ENCODE measurements at regions not wholly inside any gene's neighbourhood (a gene's known extent, or its start where the extent isn't known, plus 50 kb on each side); places are given as distances from the start of the nearest gene placed in this dataset.
A peak's percentile ranks its signal among the peaks of the same experiment; 100 is the strongest.

DNA sequence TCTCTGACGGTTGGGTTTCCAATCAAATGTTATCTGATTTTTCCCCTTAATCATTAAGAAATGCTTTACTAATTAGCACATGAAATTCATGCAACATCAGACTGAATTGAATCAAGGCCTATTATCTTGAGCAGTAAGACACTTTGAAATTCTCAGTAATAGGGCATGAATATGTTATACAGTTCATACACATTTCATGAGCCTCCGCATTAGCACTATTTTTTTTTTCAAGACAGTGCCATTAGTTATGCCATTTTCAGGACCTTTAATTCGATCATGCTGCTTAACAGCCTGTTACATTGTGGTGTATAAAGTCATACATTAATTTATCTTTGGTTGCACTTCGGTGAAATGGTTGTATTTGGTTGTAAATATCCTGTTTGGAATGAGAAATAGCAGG is 862.6 kb upstream of the GOT2 start:
- WGBS, 10 experiments = 13 to 71% (median 63%) methylated on average over 2 to 4 of the region's 4 CpGs
- Histone ChIP-seq H3K4me3 (no peak overlapping the region), H3K27ac (no peak overlapping the region), H3K4me1 (replicated peaks in 1 of 2) (peaks cover 0 to 16% of the 10 kb centered on the region in 2 donors)
- in situ Hi-C loops (cut with MboI; ENCODE audit: low pct_unique_long_range_greater_than_20kb in 2 of 9, low sequenced_read_pairs in 9 of 9, unreplicated experiment in 9 of 9) = no loop called here
- ATAC-seq (replicated peaks in 6 of 8) = peak in 3 of 8 experiments; percentile 36 to 69 (median 44)

GRCh38 chr16:59593194-59593661 is 859.1 kb upstream of the GOT2 start:
- no peak overlapping the region for H3K27ac ChIP-seq
- H3K4me3 ChIP-seq = no peak overlapping the region
- in situ Hi-C loops (cut with MboI; ENCODE audit: low pct_unique_long_range_greater_than_20kb in 2 of 9, low sequenced_read_pairs in 9 of 9, unreplicated experiment in 9 of 9) = no loop called here
- H3K4me1 ChIP-seq (replicated peaks in 1 of 2) = peaks cover 0 to 19% of the 10 kb centered on the region in 2 donors
- peak in 1 of 8 experiments; percentile 17 for ATAC-seq (replicated peaks in 6 of 8)
- WGBS, 10 experiments = 0 to 86% (median 46%) methylated on average over 1 to 2 of the region's 2 CpGs

DNA sequence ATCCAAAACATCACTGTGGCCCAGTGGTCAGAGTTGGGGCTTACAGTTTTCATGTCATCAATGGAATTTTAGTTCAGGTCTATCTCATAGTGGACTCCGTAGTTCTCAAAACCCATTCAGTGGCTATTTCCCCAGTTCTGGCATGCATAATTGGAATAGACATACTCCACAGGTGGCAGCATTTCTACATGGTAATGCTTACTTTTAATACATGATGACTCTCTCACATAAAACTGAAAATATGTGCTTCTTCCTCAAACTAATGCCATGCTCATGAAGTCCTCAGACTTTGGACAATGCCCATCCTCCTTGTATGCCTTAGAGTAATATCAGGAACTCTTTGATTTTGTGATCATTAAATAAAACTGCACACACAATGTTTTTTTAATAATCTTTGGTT is 857.4 kb upstream of the GOT2 start:
- Histone ChIP-seq H3K4me3 (no peak overlapping the region), H3K27ac (no peak overlapping the region), H3K4me1 (replicated peaks in 1 of 2) (peaks cover 0 to 12% of the 10 kb centered on the region in 2 donors)
- 40 to 100% (median 89%) methylated on average over 1 of the region's 1 CpG; no CpG with 5 or more reads in 3 of the 10 experiments for WGBS, 10 experiments
- in situ Hi-C loops (cut with MboI; ENCODE audit: low pct_unique_long_range_greater_than_20kb in 2 of 9, low sequenced_read_pairs in 9 of 9, unreplicated experiment in 9 of 9) = no loop called here
- ATAC-seq (replicated peaks in 6 of 8) = no peak

DNA sequence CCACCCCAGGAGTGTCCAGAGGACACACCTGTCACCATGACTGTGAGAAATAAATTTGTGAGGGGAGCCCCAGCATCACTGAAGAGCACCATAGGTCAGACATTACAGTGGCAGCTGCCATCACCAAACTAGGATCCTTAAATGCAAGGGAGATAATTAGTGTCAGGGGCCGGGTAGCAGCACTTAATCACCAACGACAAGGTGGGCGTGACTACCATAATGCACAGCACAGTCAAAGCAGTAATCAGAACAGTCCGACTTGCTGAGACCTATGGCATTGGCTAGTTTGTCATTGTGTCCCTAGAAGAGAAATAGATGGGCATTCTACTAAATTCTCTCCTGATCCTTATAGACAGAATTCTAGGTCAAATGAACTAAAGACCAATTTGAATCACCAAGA is 856.7 kb upstream of the GOT2 start:
- WGBS, 10 experiments = 17 to 89% (median 41%) methylated on average over 3 to 4 of the region's 4 CpGs; no CpG with 5 or more reads in 6 of the 10 experiments
- in situ Hi-C loops (cut with MboI; ENCODE audit: low pct_unique_long_range_greater_than_20kb in 2 of 9, low sequenced_read_pairs in 9 of 9, unreplicated experiment in 9 of 9) = no loop called here
- Histone ChIP-seq H3K4me1 (replicated peaks in 1 of 2) (peaks cover 0 to 8% of the 10 kb centered on the region in 2 donors), H3K4me3 (no peak overlapping the region), H3K27ac (no peak overlapping the region)
- peak in 4 of 8 experiments; percentile 62 to 97 (median 92) for ATAC-seq (replicated peaks in 6 of 8)

- in situ Hi-C loops (cut with MboI; ENCODE audit: low pct_unique_long_range_greater_than_20kb in 2 of 9, low sequenced_read_pairs in 9 of 9, unreplicated experiment in 9 of 9) = no loop called here
- Histone ChIP-seq H3K4me1 (replicated peaks in 1 of 2) (peaks cover 0 to 3% of the 10 kb centered on the region in 2 donors), H3K4me3 (no peak overlapping the region), H3K27ac (no peak overlapping the region)
- WGBS, 10 experiments = 0 to 100% (median 82%) methylated on average over 1 of the region's 1 CpG
- ATAC-seq (replicated peaks in 6 of 8) = no peak
Measured at GRCh38 chr16:59586331-59586730, 852.2 kb upstream of the GOT2 start.

GRCh38 chr16:59574296-59574695 is 840.2 kb upstream of the GOT2 start:
- Histone ChIP-seq H3K4me1 (replicated peaks in 1 of 2) (no peaks in the 10 kb centered on the region), H3K4me3 (no peak overlapping the region), H3K27ac (no peak overlapping the region)
- WGBS, 10 experiments = 0 to 100% (median 100%) methylated on average over 1 of the region's 1 CpG; no CpG with 5 or more reads in 4 of the 10 experiments
- in situ Hi-C loops (cut with MboI; ENCODE audit: low pct_unique_long_range_greater_than_20kb in 2 of 9, low sequenced_read_pairs in 9 of 9, unreplicated experiment in 9 of 9) = no loop called here
- ATAC-seq (replicated peaks in 6 of 8) = no peak

GRCh38 chr16:59573528-59574271 is 839.6 kb upstream of the GOT2 start:
- no peaks in the 10 kb centered on the region for H3K4me1 ChIP-seq (replicated peaks in 1 of 2)
- in situ Hi-C loops (cut with MboI; ENCODE audit: low pct_unique_long_range_greater_than_20kb in 2 of 9, low sequenced_read_pairs in 9 of 9, unreplicated experiment in 9 of 9) = no loop called here
- no peak overlapping the region for H3K4me3 ChIP-seq
- peak in 1 of 8 experiments; percentile 64 for ATAC-seq (replicated peaks in 6 of 8)
- 5 to 100% (median 81%) methylated on average over 1 to 5 of the region's 5 CpGs for WGBS, 10 experiments
- H3K27ac ChIP-seq = no peak overlapping the region

- ATAC-seq (replicated peaks in 6 of 8) = no peak
- Histone ChIP-seq H3K4me3 (no peak overlapping the region), H3K4me1 (replicated peaks in 1 of 2) (peaks cover 0 to 2% of the 10 kb centered on the region in 2 donors), H3K27ac (no peak overlapping the region)
- in situ Hi-C loops (cut with MboI; ENCODE audit: low pct_unique_long_range_greater_than_20kb in 2 of 9, low sequenced_read_pairs in 9 of 9, unreplicated experiment in 9 of 9) = no loop called here
- WGBS, 10 experiments = 10 to 100% (median 82%) methylated on average over 1 to 5 of the region's 5 CpGs; no CpG with 5 or more reads in 2 of the 10 experiments
Measured at GRCh38 chr16:59567496-59567895, 833.4 kb upstream of the GOT2 start.

GRCh38 chr16:59566446-59566845 is 832.3 kb upstream of the GOT2 start:
- no peak overlapping the region for H3K27ac ChIP-seq
- H3K4me3 ChIP-seq = no peak overlapping the region
- no peak for ATAC-seq (replicated peaks in 6 of 8)
- in situ Hi-C loops (cut with MboI; ENCODE audit: low pct_unique_long_range_greater_than_20kb in 2 of 9, low sequenced_read_pairs in 9 of 9, unreplicated experiment in 9 of 9) = no loop called here
- peaks cover 0 to 2% of the 10 kb centered on the region in 2 donors for H3K4me1 ChIP-seq (replicated peaks in 1 of 2)

GRCh38 chr16:59558679-59559078 is 824.6 kb upstream of the GOT2 start:
- no peak overlapping the region for H3K4me3 ChIP-seq
- peaks cover 0 to 8% of the 10 kb centered on the region in 2 donors for H3K4me1 ChIP-seq (replicated peaks in 1 of 2)
- in situ Hi-C loops (cut with MboI; ENCODE audit: low pct_unique_long_range_greater_than_20kb in 2 of 9, low sequenced_read_pairs in 9 of 9, unreplicated experiment in 9 of 9) = no loop called here
- H3K27ac ChIP-seq = no peak overlapping the region
- ATAC-seq (replicated peaks in 6 of 8) = no peak

- WGBS, 10 experiments = 0 to 100% (median 72%) methylated on average over 2 to 5 of the region's 5 CpGs; no CpG with 5 or more reads in 1 of the 10 experiments
- in situ Hi-C loops (cut with MboI; ENCODE audit: low pct_unique_long_range_greater_than_20kb in 2 of 9, low sequenced_read_pairs in 9 of 9, unreplicated experiment in 9 of 9) = no loop called here
- no peak for ATAC-seq (replicated peaks in 6 of 8)
Measured at GRCh38 chr16:59552164-59552563, 818.0 kb upstream of the GOT2 start.

GRCh38 chr16:59545721-59546120 is 811.6 kb upstream of the GOT2 start:
- no peak overlapping the region for H3K27ac ChIP-seq
- no peak overlapping the region for H3K4me3 ChIP-seq
- WGBS, 10 experiments = 43 to 100% (median 83%) methylated on average over 1 of the region's 1 CpG; no CpG with 5 or more reads in 4 of the 10 experiments
- H3K4me1 ChIP-seq (replicated peaks in 1 of 2) = peaks cover 0 to 3% of the 10 kb centered on the region in 2 donors
- ATAC-seq (replicated peaks in 6 of 8) = no peak
- in situ Hi-C loops (cut with MboI; ENCODE audit: low pct_unique_long_range_greater_than_20kb in 2 of 9, low sequenced_read_pairs in 9 of 9, unreplicated experiment in 9 of 9) = no loop called here

More at GRCh38 chr16:59552164-59552563, 818.0 kb upstream of the GOT2 start:
- Histone ChIP-seq H3K4me3 (no peak overlapping the region), H3K27ac (no peak overlapping the region), H3K4me1 (replicated peaks in 1 of 2) (peaks cover 0 to 10% of the 10 kb centered on the region in 2 donors)

- H3K4me1 ChIP-seq (replicated peaks in 1 of 2) = peaks cover 0 to 7% of the 10 kb centered on the region in 2 donors
- WGBS, 10 experiments = 0 to 76% (median 43%) methylated on average over 1 to 4 of the region's 4 CpGs; no CpG with 5 or more reads in 1 of the 10 experiments
- H3K4me3 ChIP-seq = no peak overlapping the region
- ATAC-seq (replicated peaks in 6 of 8) = no peak
- H3K27ac ChIP-seq = no peak overlapping the region
- in situ Hi-C loops (cut with MboI; ENCODE audit: low pct_unique_long_range_greater_than_20kb in 2 of 9, low sequenced_read_pairs in 9 of 9, unreplicated experiment in 9 of 9) = no loop called here
Measured at GRCh38 chr16:59543641-59544040, 809.5 kb upstream of the GOT2 start.

- H3K27ac ChIP-seq = no peak overlapping the region
- peaks cover 0 to 7% of the 10 kb centered on the region in 2 donors for H3K4me1 ChIP-seq (replicated peaks in 1 of 2)
- 0 to 85% (median 60%) methylated on average over 1 to 8 of the region's 8 CpGs; no CpG with 5 or more reads in 1 of the 10 experiments for WGBS, 10 experiments
- in situ Hi-C loops (cut with MboI; ENCODE audit: low pct_unique_long_range_greater_than_20kb in 2 of 9, low sequenced_read_pairs in 9 of 9, unreplicated experiment in 9 of 9) = no loop called here
- no peak overlapping the region for H3K4me3 ChIP-seq
- ATAC-seq (replicated peaks in 6 of 8) = peak in 5 of 8 experiments; percentile 36 to 69 (median 54)
Measured at GRCh38 chr16:59540621-59541020, 806.5 kb upstream of the GOT2 start.
